Brain pericyte (primary cell): ENCODE measurements at regions not wholly inside any gene's neighbourhood (a gene's known extent, or its start where the extent isn't known, plus 50 kb on each side); places are given as distances from the start of the nearest gene placed in this dataset.

ENCODE experiments used
- DNase-seq: peaks from one replicate; pipeline ENCODE4 v3.0.0-alpha.2; 2012; ENCODE audit warnings: low read depth, low spot score

- DNase-seq: no peak
These were observed 438.8 kb upstream of the TGFBR2 start for GRCh38 chr3:30167541-30168011.

DNA sequence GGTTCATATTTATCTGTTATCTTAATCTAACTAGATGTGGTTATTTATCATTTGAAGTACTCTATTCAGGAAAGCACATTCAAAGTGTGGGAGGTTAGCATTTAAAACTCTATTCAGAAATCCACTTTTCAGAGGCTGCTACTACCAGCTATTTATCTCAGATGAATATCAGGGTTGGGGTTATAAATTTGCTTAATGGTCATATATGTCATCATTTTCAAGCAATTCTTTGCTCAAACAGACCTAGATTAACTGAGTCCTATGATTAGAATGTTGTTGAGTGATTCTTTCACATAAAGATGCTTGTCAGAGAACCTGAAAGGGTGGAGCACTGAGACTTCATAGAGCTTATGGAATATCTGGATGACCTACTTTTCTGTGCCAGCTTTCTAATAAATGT lies 436.9 kb upstream of the TGFBR2 start:
- no peak for DNase-seq

DNA sequence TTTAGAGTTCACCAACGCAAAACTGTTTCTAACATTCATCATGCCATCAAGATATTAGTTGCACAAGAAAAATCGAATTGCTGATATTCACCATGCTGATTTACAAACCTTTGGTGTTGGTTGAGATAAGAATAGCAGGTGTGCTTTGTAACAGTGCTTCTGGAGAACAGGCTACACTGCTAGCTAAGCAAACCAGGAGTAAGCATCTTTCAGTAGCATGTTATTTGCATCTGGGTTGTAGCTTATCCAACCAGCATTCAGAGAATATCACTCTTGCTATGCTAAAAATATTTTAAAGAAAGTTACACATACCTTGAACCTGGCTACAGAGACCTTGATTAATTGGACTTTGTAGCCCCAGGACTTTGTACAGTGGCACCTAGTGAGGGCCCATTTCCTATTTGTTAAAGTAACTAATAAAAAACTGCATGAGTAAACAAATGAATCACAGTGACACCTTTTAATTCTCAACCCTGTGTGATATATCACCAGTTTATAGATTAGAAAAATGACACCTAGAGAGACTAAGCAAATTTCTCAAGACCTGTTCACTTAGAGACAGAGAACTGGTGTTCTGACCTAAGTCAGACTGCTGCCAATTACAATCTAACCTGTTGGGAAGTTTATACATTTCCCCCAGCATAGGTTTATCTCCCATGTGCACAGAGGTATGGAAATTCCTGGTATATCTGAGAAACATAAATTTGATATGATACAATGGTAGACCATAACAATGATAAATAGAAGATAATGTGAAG lies 435.5 kb upstream of the TGFBR2 start:
- no peak for DNase-seq

- no peak for DNase-seq
These were observed 432.0 kb upstream of the TGFBR2 start for GRCh38 chr3:30174357-30174756.

- no peak for DNase-seq
These were observed 425.9 kb upstream of the TGFBR2 start for GRCh38 chr3:30180310-30181177.

DNA sequence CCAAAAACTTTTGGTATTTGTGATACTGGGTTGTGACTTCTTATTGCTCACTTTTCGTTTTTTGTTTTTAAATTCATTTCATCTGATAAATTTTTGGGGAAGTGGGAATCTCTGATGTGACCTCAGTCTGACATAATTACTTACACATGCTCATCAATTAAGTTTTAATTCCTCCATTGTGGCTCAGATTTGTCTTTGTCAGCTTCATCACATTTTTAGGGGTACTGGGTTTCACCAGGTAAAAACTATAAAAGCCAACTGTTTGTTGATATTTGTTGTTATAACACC lies 425.3 kb upstream of the TGFBR2 start:
- no peak for DNase-seq

DNA sequence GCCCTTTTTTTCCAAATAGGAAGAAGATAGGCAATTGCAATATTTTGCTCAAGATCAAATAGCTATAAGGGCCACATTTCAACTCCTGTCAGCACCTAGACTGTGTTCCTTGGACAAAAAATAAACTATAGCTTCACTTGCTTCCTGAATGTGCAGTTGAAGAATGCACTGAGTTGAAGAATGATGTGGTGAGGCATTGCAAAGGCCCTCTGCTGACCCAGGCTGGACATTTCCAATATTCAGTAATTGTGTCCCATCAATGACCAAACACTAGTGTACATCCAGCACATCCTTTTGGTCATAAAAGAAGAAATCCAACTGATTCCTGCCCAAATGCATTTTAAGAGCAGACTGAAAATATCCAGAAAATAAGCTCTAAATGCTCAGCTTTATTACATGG lies 424.8 kb upstream of the TGFBR2 start:
- no peak for DNase-seq

DNA sequence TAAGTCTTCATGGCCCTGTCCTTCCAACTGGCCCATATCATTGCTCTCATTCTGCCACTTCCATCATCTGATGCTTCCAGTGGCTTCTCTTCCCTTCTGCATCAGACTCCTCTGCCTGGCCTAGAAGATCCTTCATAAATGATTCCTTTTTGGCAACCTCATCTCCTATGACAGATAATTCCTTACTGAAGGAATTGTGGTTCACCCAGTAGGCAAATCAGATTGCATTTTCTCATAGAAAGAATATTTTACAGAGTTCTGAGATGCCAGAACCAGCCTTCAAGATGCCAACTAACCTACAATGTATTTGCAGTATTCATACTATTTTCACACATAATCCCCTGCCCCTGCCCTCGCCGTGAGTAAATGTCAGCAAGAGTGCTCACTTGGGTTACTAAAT lies 423.0 kb upstream of the TGFBR2 start:
- DNase-seq: no peak

- no peak for DNase-seq
These were observed 422.1 kb upstream of the TGFBR2 start for GRCh38 chr3:30184091-30184810.

GRCh38 chr3:30185872-30186271 lies 420.5 kb upstream of the TGFBR2 start:
- no peak for DNase-seq

DNA sequence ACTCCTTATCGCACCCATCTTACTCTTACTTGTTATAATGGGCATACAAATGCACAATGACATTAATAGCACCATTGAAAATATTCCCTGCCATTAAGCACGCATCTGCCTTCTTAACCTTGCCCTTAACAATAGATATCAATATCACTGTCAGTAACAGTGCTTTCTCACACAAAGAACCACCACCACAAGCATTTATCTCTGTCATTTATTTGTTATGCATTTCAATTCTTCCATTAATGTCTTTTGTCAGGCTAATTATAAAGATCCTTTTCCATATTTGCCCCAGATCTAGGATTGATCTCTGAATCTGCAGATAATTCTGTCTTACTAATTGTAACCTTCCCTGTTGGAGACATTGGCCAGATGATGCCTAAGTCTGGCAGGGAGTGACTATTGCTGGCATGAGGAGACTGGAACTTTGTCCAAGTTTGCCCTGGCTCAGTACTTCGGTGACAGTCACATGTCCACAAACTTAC lies 419.6 kb upstream of the TGFBR2 start:
- DNase-seq: no peak

DNA sequence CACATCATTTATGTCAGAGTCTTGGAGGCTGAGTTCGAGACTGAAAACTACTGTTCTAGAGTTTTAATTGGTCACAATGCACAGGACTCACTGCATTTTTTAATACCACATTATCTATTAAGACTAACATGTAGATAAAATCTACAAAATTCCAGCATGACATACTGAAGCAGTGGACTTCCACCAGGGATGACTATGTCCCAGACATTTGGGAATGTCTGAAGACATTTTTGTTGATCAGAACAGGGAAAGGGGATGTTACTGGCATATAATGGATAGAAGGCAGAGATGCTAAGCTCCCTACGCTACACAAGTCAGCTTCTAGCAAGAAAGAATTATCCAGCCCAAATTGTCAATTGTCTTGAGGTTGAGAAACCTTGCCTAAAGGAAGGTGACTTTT lies 419.0 kb upstream of the TGFBR2 start:
- no peak for DNase-seq

- DNase-seq: no peak
These were observed 417.7 kb upstream of the TGFBR2 start for GRCh38 chr3:30188713-30189112.

DNA sequence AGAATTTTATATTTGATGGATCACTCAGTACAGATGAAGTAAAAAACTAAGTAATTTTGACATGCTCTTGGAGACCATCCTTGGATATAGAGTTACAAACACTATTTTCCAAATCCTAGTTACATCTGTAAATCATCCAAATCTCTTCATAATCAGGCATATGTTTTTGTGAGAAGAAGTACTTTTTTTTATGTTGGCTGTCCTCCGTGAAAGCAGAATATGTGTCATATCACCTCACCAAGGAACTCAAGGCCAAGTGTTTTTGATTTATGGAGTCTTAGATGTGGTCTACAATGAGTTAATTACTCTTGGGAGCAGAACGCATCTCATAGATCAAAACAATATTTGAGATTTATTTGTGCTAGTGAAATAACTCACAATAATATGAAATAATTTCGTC lies 416.5 kb upstream of the TGFBR2 start:
- no peak for DNase-seq

DNA sequence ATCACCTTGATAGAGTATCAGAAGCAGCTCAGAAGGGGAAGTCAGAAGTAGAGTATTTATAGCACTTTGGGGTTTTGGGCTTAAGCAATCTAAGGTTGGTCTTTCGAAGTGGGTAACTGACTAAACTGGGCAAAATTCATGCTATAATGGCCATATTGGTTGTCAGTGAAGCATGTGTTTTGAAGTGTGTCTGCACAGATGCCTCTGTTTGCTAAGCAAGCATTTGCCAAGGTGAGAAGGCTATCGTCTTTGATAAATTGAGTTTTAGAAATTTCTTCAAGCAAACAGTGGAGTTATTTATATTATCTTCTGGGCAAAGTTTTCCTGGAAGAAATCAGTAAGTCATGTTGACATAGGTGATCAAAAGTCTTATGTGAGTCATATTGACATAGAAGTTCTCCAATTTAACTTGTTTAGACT lies 412.8 kb upstream of the TGFBR2 start:
- no peak for DNase-seq

- no peak for DNase-seq
These were observed 411.0 kb upstream of the TGFBR2 start for GRCh38 chr3:30195352-30195751.

DNA sequence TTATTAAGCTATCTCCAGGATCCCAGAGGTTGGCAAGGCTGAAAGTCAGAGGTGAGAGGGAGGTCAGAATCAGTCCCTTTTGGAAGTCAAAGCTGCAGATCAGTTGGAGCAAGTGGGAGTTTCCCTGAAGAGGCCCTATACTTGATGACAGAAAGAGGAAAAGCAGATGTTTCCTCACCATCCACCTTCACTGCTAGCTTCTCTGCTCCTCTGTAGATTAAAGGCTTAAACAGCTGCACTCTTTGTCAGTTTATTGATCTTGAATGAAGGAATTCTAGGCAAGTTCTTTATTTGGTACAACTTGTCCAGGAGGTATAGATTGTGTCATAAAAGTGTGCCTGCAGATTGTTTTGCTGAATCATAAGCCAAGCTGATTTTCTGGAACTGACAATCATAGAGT lies 408.2 kb upstream of the TGFBR2 start:
- no peak for DNase-seq

DNA sequence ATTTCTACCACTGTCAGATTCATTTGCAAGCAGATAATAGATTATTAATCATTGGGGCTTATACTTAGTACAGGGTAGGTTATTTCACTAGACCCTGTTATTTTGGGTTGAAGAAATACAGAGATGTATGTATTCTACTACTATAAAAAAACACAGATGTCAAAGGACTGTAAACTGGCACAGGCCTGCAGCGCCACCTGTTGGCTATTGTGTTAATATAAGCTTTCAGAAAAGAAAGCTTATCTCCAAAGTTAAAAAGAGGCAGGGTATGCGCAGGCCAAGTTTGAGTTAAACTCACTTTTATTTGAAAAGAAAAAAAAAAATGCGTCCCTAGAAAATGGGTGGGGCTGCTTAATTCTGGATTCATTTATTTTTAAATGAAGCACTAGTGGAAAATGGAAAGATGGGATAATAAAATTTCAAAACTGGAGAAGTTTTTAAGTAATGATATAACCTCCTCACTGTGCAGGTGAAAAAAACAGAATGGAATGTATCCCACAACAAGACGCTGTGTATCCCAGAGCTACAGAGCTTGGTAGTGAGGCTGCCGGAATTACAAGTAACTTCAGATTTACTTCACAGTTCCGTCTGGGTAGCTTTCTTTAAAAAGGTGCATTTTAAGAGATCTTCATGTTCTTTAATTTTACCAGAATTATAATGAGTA lies 407.2 kb upstream of the TGFBR2 start:
- no peak for DNase-seq

GRCh38 chr3:30199855-30200254 lies 406.5 kb upstream of the TGFBR2 start:
- no peak for DNase-seq

- DNase-seq: no peak
These were observed 404.7 kb upstream of the TGFBR2 start for GRCh38 chr3:30201715-30202114.

GRCh38 chr3:30203301-30203700 lies 403.1 kb upstream of the TGFBR2 start:
- DNase-seq: no peak

DNA sequence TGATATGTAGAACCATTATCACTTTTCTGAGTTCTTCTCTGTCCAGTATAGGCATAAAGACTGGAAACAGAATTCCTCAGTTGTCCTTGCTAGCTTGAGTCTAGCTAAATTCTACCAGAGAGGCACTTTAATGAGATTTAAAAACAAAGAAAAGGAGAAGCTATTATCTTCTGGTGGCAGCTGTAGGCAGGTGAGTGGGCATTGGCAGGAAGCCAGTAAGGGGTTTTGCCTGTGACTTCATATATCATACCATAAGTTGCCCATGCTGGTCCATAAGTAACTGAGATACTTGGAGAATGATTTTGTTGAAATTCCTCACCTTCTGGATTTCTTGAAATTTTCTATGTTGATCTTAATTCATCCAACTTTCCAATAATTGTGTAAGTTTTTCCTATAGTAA lies 402.3 kb upstream of the TGFBR2 start:
- DNase-seq: no peak
